ENCODE measurements at regions not wholly inside any gene's neighbourhood (a gene's known extent, or its start where the extent isn't known, plus 50 kb on each side); places are given as distances from the start of the nearest gene placed in this dataset.

DNA sequence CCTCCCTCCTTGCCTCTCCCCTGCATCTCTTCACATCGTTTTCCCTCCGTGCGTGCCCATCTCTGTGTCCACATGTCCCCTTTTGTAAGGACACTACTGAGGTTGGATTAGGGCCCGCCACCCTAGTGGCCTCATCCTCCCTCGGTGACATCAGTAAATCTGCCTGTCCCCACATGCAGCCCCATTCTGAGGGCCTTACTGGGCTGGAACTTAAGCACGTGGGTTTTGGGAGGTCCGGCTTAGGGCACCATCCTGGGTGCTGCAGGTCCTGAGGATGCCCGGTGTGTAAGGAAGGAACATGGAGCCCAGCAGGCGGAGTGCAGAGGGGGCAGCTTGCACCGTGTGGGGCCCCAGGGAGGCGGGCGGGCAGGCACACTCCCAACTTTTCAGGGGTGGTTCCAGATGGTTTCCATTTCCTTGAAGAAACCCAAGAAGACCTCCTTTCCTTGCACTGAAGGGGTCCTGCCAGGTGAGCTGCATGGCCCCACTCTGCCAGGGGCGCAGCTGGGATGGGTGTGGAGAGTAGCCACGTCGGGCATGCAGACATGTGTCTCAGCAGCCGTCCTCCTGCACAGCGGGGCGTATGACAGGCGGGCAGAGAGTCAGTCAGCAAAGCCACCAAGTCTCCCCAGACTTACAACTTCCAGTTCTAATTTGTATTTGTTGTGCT lies 329.9 kb downstream of the QKI start:
- H3K9me2 ChIP-seq (replicated peaks; ENCODE audit: insufficient read depth, low read length): no peaks in the 10 kb centered on the region
- H3K4me3 ChIP-seq (ENCODE audit: insufficient read depth, low read length, poor library complexity, severe bottlenecking): no peak overlapping the region
- no peaks in the 10 kb centered on the region for H3K27me3 ChIP-seq (ENCODE audit: low read length)
- H3K27ac ChIP-seq (ENCODE audit: low read depth, low read length): no peak overlapping the region
- H3K9me3 ChIP-seq (ENCODE audit: insufficient read depth, low read length): no peaks in the 10 kb centered on the region
- H3K36me3 ChIP-seq (ENCODE audit: low read length): no peaks in the 10 kb centered on the region
- H2AFZ ChIP-seq (ENCODE audit: low read depth, low read length, severe bottlenecking): no peak overlapping the region
- H3K9ac ChIP-seq (ENCODE audit: low read length): no peak overlapping the region
- H3K79me2 ChIP-seq (ENCODE audit: insufficient read depth, low read length): no peaks in the 10 kb centered on the region
- no peak overlapping the region for H3K4me2 ChIP-seq (ENCODE audit: low read depth, low read length, poor library complexity, severe bottlenecking)
- H3F3A ChIP-seq (ENCODE audit: insufficient read depth): no peaks in the 10 kb centered on the region
- H4K20me1 ChIP-seq (ENCODE audit: low read depth, low read length): no peaks in the 10 kb centered on the region
- TF ChIP-seq EZH2phosphoT487 (conservative IDR thresholded peaks at IDR 0.05; ENCODE audit: low read length): no peak
- TF ChIP-seq, protein P1, sequence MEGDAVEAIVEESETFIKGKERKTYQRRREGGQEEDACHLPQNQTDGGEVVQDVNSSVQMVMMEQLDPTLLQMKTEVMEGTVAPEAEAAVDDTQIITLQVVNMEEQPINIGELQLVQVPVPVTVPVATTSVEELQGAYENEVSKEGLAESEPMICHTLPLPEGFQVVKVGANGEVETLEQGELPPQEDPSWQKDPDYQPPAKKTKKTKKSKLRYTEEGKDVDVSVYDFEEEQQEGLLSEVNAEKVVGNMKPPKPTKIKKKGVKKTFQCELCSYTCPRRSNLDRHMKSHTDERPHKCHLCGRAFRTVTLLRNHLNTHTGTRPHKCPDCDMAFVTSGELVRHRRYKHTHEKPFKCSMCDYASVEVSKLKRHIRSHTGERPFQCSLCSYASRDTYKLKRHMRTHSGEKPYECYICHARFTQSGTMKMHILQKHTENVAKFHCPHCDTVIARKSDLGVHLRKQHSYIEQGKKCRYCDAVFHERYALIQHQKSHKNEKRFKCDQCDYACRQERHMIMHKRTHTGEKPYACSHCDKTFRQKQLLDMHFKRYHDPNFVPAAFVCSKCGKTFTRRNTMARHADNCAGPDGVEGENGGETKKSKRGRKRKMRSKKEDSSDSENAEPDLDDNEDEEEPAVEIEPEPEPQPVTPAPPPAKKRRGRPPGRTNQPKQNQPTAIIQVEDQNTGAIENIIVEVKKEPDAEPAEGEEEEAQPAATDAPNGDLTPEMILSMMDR (IDR thresholded peaks at IDR 0.05; ENCODE audit: insufficient read depth, low read length, poor library complexity, severe bottlenecking): no peak

DNA sequence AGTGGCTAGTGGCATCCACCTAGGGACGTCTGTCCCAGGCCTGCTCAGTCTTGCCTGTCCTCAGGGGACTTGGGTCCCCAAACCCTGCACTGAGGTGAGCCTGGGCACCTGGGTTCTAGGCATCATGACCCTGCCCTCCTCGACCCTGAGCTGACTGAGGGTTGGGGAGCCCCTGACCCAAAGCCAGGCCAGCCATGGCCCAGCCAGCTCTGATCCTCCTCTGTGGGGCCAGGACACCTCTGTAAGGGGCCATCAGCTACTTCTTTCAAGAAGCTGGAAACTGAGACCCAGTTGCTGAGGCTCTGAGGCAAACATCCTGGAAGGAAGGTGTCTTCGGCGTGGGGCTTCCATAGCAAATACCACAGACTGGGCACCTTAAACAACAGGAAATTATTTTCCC lies 329.3 kb downstream of the QKI start:
- no peak overlapping the region for H3K4me3 ChIP-seq (ENCODE audit: insufficient read depth, low read length, poor library complexity, severe bottlenecking)
- H4K20me1 ChIP-seq (ENCODE audit: low read depth, low read length): no peaks in the 10 kb centered on the region
- H3K27me3 ChIP-seq (ENCODE audit: low read length): no peaks in the 10 kb centered on the region
- no peaks in the 10 kb centered on the region for H3F3A ChIP-seq (ENCODE audit: insufficient read depth)
- no peaks in the 10 kb centered on the region for H3K36me3 ChIP-seq (ENCODE audit: low read length)
- H3K9me2 ChIP-seq (replicated peaks; ENCODE audit: insufficient read depth, low read length): no peaks in the 10 kb centered on the region
- H3K4me2 ChIP-seq (ENCODE audit: low read depth, low read length, poor library complexity, severe bottlenecking): no peak overlapping the region
- H3K9ac ChIP-seq (ENCODE audit: low read length): no peak overlapping the region
- no peaks in the 10 kb centered on the region for H3K9me3 ChIP-seq (ENCODE audit: insufficient read depth, low read length)
- no peak overlapping the region for H2AFZ ChIP-seq (ENCODE audit: low read depth, low read length, severe bottlenecking)
- H3K79me2 ChIP-seq (ENCODE audit: insufficient read depth, low read length): no peaks in the 10 kb centered on the region
- TF ChIP-seq, protein P1 (IDR thresholded peaks at IDR 0.05; ENCODE audit: insufficient read depth, low read length, poor library complexity, severe bottlenecking): no peak
- TF ChIP-seq EZH2phosphoT487 (conservative IDR thresholded peaks at IDR 0.05; ENCODE audit: low read length): no peak
- no peak overlapping the region for H3K27ac ChIP-seq (ENCODE audit: low read depth, low read length)

DNA sequence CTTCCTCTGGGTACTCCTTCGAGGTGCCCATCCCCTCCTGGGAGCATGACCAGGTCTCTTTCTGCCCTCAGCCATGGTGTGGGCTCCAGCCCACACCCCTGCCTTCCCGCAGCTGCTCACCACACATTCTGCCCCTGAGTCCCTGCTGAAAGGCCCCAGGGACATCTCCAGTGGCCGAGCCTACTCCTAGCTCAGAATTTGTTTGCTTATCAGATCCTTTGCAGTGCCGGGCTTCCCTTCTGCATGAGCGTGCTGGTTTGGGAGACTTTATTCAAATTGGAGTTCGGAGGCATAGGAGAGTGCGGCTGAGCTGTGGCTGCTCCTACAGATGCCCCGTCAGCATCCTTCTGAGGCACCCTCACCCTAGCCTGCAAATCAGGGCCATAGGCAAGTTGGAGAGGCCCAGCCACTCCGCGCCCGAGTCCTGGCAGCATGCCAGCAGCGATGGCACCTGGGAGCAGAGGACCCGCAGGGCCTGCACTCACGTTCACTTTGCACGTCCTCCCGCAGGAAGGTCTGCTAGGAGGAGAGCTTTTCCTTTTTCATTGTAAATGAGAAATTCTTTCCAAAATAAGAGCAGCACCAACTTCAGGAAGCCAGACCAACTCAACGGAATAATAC lies 327.3 kb downstream of the QKI start:
- TF ChIP-seq, protein P1 (IDR thresholded peaks at IDR 0.05; ENCODE audit: insufficient read depth, low read length, poor library complexity, severe bottlenecking): no peak
- no peak for TF ChIP-seq EZH2phosphoT487 (conservative IDR thresholded peaks at IDR 0.05; ENCODE audit: low read length)
- Histone ChIP-seq H2AFZ (ENCODE audit: low read depth, low read length, severe bottlenecking) (no peak overlapping the region), H3K27me3 (ENCODE audit: low read length) (no peaks in the 10 kb centered on the region), H3K4me2 (ENCODE audit: low read depth, low read length, poor library complexity, severe bottlenecking) (no peak overlapping the region), H3K27ac (ENCODE audit: low read depth, low read length) (no peak overlapping the region), H3F3A (ENCODE audit: insufficient read depth) (no peaks in the 10 kb centered on the region), H3K9me2 (replicated peaks; ENCODE audit: insufficient read depth, low read length) (no peaks in the 10 kb centered on the region), H3K79me2 (ENCODE audit: insufficient read depth, low read length) (no peaks in the 10 kb centered on the region), H3K9ac (ENCODE audit: low read length) (no peak overlapping the region), H3K4me3 (ENCODE audit: insufficient read depth, low read length, poor library complexity, severe bottlenecking) (no peak overlapping the region), H3K9me3 (ENCODE audit: insufficient read depth, low read length) (no peaks in the 10 kb centered on the region), H3K36me3 (ENCODE audit: low read length) (no peaks in the 10 kb centered on the region), H4K20me1 (ENCODE audit: low read depth, low read length) (no peaks in the 10 kb centered on the region)
